ENCODE measurements at regions not wholly inside any gene's neighbourhood (a gene's known extent, or its start where the extent isn't known, plus 50 kb on each side); places are given as distances from the start of the nearest gene placed in this dataset.
"Not testable (repeated sequence)": the region's sequence is repeated elsewhere in the genome, so short reads cannot be mapped to it uniquely, and the experiment has no call there.

GRCh38 chr6:137806914-137807682, 60.0 kb upstream of the TNFAIP3 start:
- no peak overlapping the region for H3K4me2 ChIP-seq (ENCODE audit: low read length)
- H3K79me2 ChIP-seq = no peaks in the 10 kb centered on the region
- no peak overlapping the region for H3K9ac ChIP-seq
- no peak overlapping the region for H3K4me3 ChIP-seq (ENCODE audit: low read depth, low read length)
- H3K9me3 ChIP-seq (ENCODE audit: control insufficient read depth, low read length) = no peaks in the 10 kb centered on the region
- no peaks in the 10 kb centered on the region for H3K36me3 ChIP-seq (ENCODE audit: control insufficient read depth, insufficient read depth, low read length)
- no peak overlapping the region for H3K27ac ChIP-seq
- no peak for TF ChIP-seq CTCF (IDR thresholded peaks at IDR 0.05)
- H3K27me3 ChIP-seq (ENCODE audit: control insufficient read depth, insufficient read depth, low read length) = no peaks in the 10 kb centered on the region
- no peaks in the 10 kb centered on the region for H3K4me1 ChIP-seq
- no peak overlapping the region for H2AFZ ChIP-seq

GRCh38 chr6:137808191-137808590, 58.9 kb upstream of the TNFAIP3 start:
- H3K4me1 ChIP-seq = no peaks in the 10 kb centered on the region
- no peaks in the 10 kb centered on the region for H3K9me3 ChIP-seq (ENCODE audit: control insufficient read depth, low read length)
- no peak overlapping the region for H3K9ac ChIP-seq
- no peak overlapping the region for H2AFZ ChIP-seq
- H3K27me3 ChIP-seq (ENCODE audit: control insufficient read depth, insufficient read depth, low read length) = no peaks in the 10 kb centered on the region
- no peak overlapping the region for H3K4me3 ChIP-seq (ENCODE audit: low read depth, low read length)
- no peaks in the 10 kb centered on the region for H3K79me2 ChIP-seq
- no peak overlapping the region for H3K27ac ChIP-seq
- TF ChIP-seq CTCF (IDR thresholded peaks at IDR 0.05) = no peak
- H3K4me2 ChIP-seq (ENCODE audit: low read length) = no peak overlapping the region
- no peaks in the 10 kb centered on the region for H3K36me3 ChIP-seq (ENCODE audit: control insufficient read depth, insufficient read depth, low read length)

- H3K27me3 ChIP-seq (ENCODE audit: control insufficient read depth, insufficient read depth, low read length) = no peaks in the 10 kb centered on the region
- no peak overlapping the region for H3K4me3 ChIP-seq (ENCODE audit: low read depth, low read length)
- no peak overlapping the region for H3K9ac ChIP-seq
- H3K4me2 ChIP-seq (ENCODE audit: low read length) = no peak overlapping the region
- no peaks in the 10 kb centered on the region for H3K9me3 ChIP-seq (ENCODE audit: control insufficient read depth, low read length)
- no peaks in the 10 kb centered on the region for H3K4me1 ChIP-seq
- H3K27ac ChIP-seq = no peak overlapping the region
- H3K36me3 ChIP-seq (ENCODE audit: control insufficient read depth, insufficient read depth, low read length) = no peaks in the 10 kb centered on the region
- no peak overlapping the region for H2AFZ ChIP-seq
- TF ChIP-seq CTCF (IDR thresholded peaks at IDR 0.05) = no peak
- no peaks in the 10 kb centered on the region for H3K79me2 ChIP-seq
Observed at GRCh38 chr6:137808836-137809315, 58.2 kb upstream of the TNFAIP3 start.

GRCh38 chr6:137809895-137810553, 57.0 kb upstream of the TNFAIP3 start:
- not testable (repeated sequence) for H3K9ac ChIP-seq; H2AFZ ChIP-seq; H3K9me3 ChIP-seq (ENCODE audit: control insufficient read depth, low read length); H3K27me3 ChIP-seq (ENCODE audit: control insufficient read depth, insufficient read depth, low read length); H3K36me3 ChIP-seq (ENCODE audit: control insufficient read depth, insufficient read depth, low read length); H3K4me3 ChIP-seq (ENCODE audit: low read depth, low read length); H3K4me1 ChIP-seq; H3K79me2 ChIP-seq; H3K4me2 ChIP-seq (ENCODE audit: low read length); H3K27ac ChIP-seq

- Histone ChIP-seq H2AFZ (no peak overlapping the region), H3K27ac (no peak overlapping the region), H3K4me1 (no peaks in the 10 kb centered on the region), H3K9me3 (ENCODE audit: control insufficient read depth, low read length) (no peaks in the 10 kb centered on the region), H3K9ac (no peak overlapping the region), H3K4me3 (ENCODE audit: low read depth, low read length) (no peak overlapping the region), H3K27me3 (ENCODE audit: control insufficient read depth, insufficient read depth, low read length) (no peaks in the 10 kb centered on the region), H3K36me3 (ENCODE audit: control insufficient read depth, insufficient read depth, low read length) (no peaks in the 10 kb centered on the region), H3K79me2 (no peaks in the 10 kb centered on the region), H3K4me2 (ENCODE audit: low read length) (no peak overlapping the region)
- no peak for TF ChIP-seq CTCF (IDR thresholded peaks at IDR 0.05)
Observed at GRCh38 chr6:137810554-137811120, 56.4 kb upstream of the TNFAIP3 start.
